HG03342 (cell line): ENCODE measurements at regions not wholly inside any gene's neighbourhood (a gene's known extent, or its start where the extent isn't known, plus 50 kb on each side); places are given as distances from the start of the nearest gene placed in this dataset.
"Not testable (repeated sequence)": the region's sequence is repeated elsewhere in the genome, so short reads cannot be mapped to it uniquely, and the experiment has no call there.

ENCODE experiments used
- ATAC-seq: cut with Tn5 transposase; IDR thresholded peaks from one replicate; pipeline ENCODE4 v1.9.1; 2021; ENCODE audit warnings: mild to moderate bottlenecking, moderate library complexity; ENCODE audit not compliant: unreplicated experiment

DNA sequence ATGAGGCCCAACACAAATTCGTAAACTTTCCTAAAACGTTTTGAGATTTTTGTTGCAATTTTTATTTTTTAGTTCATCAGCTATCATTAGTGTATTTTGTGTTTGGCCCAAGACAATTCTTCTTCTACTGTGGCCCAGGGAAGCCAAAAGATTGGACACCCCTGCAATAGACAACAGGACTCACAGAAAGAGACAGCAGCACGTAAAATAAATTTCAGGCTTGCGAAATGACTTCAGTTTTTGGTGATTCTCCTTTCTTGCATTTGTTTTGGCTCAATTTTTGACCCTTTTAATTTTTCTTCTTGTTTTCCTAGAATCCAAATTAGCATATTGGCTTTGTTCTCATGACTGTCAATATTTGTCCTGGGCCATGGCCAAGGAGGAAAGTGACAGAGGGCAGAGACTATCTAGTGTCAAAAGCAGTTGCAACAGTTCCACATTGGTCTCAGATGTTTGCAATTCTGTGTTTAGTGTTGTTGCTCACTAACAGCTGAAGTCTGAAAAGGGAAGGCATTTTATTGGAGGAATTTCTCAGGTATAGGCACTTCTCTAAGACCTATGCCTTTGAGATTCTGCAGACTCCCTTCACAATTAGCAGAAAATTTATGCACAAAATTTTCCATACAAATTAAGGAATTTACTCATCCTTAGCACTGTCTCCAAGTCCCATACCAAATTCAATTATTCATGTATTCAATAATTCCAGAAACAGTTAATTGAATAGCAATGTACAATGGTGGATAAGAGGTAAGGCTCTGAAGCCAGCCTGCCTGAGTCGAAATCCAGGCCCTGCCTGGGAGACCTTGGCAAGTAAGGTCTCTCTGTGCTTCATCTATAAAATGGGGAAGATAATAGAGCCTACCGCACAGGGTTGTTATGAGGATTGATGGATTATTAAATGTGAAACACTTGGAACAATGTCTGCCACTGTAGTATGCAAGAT is 160.9 kb upstream of the IVNS1ABP start:
- ATAC-seq, result no peak

DNA sequence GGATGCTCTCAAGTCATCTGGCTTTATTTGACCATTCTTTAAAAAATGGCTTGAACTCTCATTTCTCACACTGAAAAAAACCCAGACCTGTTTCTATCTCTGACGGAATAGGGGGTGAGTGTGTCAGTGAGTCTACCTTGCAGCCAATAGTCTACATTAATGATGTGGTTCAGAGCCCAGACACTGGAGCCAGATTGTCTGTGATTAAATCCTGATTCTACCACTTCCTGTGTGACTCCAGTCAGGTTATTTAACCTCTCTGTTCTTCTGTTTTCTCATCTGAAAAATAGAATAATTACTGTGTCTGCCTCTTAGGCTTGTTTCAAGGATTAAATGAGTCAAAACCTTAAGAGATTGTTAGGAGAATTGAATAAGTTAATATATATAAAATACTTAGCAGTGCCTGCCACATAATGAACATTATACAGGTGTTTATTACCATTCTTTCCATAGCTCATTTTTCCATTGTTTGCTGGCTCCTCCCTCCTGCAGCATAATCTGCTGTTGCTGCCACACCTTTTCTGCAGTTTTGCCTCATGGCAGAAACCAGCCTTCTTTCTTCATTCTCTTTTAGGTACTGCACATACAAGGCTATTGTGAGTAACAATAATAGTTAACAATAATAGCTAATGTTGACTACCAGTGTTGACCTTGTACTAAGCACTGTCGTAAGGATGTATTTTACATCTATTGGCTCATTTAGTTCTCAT is 157.6 kb upstream of the IVNS1ABP start:
- ATAC-seq, result no peak

DNA sequence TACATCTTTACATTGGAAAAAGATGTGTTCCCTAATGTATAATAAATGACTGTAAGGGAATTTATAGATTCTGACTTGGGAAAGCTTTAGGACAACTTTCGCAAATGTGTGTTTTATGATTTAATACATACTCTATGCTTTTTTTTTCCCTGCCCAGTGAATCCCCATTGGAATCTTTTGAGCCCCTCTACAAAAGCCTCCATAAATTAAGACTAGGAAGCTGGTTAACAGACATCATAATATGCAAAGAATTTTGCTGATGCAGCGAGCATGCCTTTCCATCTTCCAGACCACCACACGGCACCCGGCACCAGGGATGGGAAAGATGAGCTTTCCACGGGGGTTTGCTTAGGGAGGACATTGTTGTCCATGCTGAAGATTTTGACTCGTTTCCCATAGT is 156.1 kb upstream of the IVNS1ABP start:
- no peak for ATAC-seq

DNA sequence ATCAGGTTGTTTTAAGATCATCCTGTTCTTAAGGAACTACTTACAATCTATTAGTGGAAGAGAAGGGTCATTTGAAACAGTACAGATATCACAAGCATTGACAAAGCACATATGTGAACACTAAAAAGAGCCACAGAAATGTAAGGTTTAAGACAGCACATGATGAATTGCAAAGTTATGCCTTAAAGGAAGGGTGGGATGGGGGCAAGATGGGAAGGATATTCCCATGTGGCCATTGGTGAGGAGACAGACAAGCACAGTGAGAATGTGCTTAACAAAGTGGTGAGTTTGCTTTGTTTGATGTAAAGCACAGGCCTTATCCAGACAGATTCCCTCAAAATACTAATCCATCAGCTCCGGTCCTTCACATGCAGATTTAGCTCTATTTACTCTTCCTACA is 151.6 kb upstream of the IVNS1ABP start:
- no peak for ATAC-seq

DNA sequence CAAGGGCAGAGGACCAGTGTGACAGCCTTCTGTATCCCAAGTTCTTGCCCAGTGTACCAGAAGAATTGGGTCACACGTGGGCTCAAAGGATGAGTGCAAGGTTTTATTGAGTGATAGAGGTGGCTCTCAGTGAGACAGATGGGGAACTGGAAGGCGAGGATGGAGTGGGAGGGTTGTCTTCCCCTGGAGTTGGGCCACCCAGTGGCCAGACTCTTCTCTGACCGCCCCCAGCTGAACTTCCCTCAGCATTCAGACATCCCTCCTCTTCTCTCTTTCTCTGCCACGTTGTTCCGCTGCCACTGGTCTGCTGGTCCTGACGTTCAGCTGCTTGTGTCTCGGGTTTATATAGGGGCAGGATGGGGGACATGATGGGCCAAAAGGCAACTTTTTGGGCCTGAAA is 150.1 kb upstream of the IVNS1ABP start:
- ATAC-seq, result no peak

DNA sequence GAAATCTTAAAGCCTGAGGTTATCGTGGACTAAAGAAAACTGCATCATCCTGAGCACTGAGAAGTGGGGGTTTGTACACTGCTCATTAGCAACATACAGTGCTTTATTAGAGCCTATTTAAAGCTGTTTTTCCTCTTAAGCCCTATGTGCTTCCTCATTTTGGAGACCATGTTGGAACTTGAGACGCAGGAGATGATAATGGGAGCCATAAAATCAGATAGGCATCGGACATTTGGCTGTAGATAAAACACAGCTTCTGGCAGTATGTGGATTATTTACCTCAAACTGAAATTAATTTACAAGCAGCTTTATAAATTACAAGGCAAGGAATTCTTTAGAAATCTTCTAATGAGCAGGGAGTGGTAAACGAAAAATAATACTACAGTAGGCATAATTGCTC is 147.7 kb upstream of the IVNS1ABP start:
- no peak for ATAC-seq

DNA sequence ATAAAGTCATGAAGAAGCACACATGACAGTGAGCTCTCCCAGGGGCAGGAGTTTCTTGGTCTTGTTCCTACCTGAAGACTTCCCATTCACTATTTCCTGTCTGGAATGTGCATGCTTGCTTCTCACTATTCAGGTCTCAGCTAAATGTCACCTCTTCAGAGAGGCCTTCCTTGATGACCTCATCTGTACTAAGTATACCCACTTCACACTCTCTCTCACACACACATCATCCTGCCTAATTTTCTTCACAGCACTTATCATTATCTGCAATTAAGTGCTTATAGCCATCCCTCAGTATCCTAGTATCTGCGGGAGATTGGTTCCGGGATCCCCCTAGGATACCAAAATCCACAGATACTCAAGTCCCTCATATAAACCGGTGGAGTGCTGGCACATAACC is 146.4 kb upstream of the IVNS1ABP start:
- ATAC-seq, result no peak

DNA sequence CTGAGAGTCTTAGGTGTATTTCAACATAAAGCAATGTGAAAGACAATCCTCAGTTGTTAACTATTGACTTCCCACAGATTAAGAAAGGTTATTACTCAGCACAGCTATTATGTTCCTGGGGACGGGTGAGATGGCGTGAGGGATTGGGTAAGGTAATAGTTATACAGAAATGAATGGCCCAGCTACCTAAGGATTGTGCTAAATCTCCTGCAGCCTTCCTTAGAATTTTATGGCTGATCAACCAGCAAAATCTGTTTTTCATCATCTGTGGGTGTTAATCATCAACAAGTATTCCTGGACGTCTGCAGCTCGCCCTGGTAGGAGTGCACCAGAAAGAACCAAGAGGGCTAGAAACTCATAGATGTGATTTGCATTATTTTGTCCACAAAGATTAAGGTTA is 146.0 kb upstream of the IVNS1ABP start:
- no peak for ATAC-seq

DNA sequence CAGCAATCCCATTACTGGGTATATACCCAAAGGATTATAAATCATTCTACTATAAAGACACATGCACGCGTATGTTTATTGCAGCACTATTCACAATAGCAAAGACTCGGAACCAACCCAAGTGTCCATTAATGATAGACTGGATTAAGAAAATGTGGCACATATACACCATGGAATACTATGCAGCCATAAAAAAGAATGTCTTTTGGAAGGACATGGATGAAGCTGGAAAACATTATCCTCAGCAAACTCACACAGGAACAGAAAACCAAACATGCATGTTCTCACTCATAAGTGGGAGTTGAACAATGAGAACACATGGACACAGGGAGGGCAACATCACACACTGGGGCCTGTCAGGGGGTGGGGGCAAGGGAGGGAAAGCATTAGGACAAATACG is 143.7 kb upstream of the IVNS1ABP start:
- not testable (repeated sequence) for ATAC-seq

DNA sequence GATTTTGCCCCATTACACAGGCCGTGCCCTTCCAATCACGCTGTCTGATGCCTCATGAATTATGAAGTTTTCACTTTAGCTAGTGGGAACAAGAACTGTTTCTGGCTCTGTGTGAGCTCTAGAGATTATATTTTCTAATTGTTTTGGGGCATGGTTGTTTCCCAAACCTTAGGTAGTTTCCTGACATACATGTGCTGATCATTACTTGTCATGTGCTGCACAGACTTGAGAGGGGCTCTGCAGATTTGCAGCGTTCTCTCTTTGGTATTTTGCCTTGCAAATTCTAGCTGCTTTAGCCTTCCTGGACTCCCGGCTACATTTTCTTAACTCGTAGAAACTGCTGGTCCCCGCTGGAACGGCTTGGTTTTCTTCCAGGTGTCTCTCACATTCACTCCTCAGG is 142.1 kb upstream of the IVNS1ABP start:
- no peak for ATAC-seq

DNA sequence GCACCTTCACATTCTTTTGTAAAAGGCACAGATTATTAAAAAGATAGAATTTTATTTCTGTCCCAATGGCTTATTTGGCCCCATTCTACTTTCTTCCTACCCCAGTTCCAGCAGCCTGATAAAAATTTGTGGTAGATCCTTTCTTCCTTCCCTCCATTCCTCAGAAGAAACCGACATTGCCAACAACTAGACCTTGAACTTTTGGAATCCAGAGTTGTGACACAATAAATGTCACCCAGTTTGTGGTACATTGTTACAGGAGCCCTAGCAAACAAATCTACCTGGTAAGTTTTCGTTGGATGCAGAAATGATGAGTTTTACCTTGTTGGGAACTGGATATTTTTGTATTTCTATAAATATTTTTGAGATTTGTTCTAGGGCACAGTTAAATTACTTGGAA is 141.6 kb upstream of the IVNS1ABP start:
- no peak for ATAC-seq

DNA sequence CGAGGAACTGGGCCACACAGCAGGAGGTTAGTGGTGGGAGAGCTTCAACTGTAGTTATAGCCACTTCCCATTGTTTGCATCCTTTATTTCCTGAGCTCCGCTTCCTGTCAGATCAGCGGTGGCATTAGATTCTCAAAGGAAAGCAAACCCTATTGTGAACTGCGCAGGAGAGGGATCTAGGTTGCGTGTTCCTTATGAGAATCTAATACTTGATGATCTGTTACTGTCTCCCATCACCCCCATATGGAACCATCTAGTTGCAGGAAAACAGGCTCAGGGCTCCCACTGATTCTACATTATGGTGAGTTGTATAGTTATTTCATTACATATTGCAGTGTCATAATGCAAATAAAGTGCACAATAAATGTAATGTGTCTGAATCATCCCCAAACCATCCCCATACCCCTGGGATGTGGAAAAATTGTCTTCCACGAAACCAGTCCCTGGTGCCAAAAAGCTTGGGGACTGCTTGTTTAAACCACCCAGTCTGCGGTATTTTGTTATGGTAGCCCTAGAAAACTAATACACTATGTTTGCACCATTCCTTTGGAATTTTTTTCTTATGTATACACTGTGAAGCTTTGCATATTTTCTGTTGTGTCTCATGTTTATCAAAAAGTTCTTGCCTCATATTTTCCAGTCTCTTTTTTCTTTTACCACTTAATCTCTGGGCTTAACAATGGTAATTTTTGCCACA is 136.6 kb upstream of the IVNS1ABP start:
- no peak for ATAC-seq

DNA sequence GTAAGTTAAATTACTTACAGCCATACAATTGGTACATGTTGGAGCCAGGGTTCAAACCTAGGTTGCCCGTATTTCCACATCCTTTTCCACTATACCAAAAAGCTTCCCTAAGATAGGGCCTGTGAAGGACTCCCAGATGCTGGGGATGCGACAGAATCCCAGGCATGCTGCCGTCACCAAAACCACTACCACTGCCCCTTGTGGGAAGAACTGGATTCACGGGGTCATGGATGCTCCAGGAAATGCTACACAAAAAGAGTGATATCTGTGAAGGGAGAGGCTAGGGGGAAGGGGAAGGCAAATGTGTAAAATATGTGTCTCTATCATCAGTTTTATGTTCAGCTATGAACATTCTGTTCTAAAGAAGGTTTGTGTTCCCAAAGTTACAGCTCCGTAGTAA is 133.9 kb upstream of the IVNS1ABP start:
- no peak for ATAC-seq

DNA sequence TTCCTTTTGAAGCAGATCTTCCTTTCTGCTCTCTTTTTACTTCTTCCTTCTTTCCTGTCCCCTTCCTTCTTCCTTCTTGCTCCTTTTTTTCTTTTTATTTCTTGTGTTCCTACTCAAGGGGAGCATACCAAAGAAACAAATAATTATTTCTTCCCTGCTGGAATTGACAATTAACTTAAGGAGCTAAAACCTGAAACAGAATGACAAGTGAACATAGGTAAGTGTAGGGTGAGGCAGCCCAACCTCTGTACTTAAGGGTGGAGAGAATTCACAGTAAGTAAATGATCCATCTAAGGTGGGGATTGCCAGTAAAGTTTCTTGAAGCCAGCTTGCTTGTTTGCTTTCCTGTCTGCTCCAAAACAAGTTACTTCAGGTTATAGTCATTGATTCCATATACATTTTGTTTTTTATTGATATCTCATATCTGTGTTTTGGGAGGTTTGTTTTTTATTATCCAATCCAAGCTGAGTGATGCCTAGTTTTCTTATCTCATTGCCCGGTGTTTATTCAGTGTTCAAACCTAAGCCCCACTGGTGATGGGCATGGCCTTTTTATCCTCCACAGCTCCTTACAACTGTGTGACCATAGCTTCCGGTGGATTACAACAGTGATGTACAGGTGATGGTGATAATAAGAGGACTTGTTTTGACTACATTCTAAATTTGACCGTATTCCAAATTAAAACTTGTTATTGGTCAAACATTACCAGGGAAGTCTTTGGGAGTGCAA is 133.2 kb upstream of the IVNS1ABP start:
- ATAC-seq, result no peak

DNA sequence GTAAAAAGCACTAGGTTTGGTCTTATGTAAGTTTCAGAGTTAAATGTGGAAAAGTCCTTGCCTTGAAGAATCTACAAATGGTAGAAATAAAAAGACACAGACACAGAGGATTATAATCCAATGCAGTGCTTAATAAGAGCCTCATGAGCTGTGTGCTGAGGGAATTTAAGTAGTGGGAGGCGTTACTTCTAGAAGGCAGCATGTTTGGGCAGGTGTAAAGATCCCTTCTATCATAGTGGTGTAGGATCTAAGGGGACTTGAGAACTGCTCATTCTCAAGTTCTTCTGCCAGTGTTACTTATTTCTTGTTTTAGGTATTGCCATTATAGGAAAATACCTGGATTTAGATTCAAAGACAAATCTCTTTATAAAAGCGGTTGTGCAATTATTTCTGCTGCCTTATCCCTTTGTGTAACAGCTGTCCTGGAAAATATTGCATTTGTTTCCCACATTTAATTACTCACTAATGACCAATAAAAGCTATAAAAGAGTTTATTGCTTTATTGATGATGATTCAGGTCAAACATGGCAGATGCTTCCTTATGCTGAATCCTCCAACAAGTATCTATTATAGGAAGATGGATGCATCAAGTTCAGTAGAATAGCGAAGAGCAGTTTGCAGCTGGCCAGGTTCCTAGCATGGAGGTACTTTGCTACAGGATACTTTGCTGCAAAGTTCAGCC is 132.5 kb upstream of the IVNS1ABP start:
- no peak for ATAC-seq

DNA sequence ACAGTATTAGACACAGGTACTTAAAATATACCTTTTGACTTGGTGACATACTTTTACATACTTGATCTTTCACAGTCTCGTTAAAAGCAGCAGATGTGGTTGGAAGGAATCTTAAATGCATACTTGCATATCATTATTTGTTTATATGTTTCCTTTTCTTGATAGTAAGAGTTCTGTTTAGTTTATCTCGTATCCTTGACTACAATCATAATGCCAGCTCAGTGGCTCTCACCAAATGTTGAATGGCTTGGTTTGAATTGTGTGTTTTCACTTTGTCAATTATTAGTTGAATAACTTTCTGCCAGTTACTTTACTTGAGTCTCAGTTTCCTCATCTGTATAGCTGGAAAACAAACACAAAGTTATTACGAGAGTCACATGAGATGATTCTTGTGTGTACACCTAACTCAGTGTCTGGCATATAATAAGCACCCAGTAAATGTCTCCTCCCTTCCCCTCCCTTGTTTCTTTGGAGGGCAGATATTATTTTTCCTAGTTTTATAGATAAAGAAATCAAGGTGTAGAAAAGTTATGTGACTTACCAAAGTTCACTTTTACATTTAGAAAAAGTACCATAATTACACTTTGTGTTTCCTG is 131.6 kb upstream of the IVNS1ABP start:
- no peak for ATAC-seq

DNA sequence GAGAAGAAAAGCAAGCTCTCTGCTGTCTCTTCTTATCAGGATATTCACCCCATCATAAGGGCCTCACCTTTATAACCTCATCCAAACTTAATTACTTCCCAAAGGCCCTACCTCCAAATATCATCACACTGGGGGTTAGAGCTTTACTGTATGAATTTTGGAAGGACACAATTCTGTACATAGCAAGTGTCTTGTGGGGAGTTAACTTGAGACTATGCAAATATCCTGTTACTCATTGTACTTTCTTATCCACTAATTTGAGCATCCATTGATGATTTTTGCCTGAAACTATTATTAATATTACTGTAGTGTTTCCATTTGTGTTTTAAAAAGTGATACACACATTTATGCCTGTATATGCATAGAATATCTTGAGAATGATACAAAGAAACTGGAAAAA is 129.1 kb upstream of the IVNS1ABP start:
- ATAC-seq, result no peak

DNA sequence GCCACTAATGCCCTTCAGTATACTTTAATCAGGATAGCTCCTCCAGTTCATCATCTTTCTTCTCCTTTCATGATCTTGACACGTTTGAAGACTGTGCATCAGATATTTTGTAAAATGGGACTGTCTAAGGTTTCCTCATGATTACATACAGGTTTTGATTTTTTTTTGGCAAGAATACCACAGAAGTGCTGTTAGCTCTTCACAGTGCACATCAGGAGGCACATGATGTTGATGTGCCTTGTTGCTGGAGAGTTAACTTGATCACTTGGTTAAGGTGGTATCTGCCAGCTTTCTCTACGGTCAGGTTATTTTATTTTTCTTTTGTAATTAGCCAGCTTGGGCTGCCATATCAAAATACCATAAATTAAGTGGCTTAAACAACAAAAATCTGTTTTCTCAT is 128.6 kb upstream of the IVNS1ABP start:
- ATAC-seq, result no peak

DNA sequence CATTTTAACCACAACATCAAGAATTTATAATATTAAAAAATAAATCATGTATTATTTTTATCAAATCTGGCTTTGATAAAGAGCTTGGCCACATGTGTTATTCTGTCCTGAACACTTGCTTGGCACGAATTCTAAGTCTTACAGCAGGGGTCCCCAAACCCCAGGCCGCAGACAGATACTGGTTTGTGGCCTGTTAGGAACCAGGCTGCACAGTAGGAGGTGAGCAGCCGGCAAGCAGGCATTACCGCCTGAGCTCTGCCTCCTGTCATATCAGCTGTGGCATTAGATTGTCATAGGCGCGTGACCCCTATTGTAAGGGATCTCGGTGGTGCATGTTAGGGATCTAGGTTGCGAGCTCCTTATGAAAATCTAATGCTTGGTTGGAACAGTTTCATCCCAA is 127.6 kb upstream of the IVNS1ABP start:
- no peak for ATAC-seq

DNA sequence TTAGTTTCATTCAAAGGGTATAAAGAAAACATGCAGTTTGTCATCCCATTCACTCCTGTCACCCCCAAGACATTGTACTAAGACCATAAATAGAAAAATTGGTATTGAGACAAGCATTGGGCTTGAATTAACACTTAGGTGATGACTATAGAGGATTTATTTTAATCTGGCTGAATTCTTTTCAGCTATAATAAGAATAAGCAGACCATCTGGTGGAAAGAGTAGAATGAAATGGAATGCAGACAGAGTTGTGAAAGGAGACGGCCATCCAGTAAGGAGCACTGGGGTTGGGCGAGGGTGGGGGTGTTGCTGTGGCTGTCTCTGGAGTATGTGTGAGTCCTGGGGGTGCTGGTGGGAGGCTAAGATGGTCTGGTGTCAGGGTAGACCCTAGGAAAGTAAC is 125.0 kb upstream of the IVNS1ABP start:
- ATAC-seq, result no peak
